ENCODE measurements at regions not wholly inside any gene's neighbourhood (a gene's known extent, or its start where the extent isn't known, plus 50 kb on each side); places are given as distances from the start of the nearest gene placed in this dataset.

- TF ChIP-seq POLR2A (IDR thresholded peaks at IDR 0.05) (no peak), EP300 (IDR thresholded peaks at IDR 0.05) (no peak), CTCF (IDR thresholded peaks at IDR 0.05) (no peak)
- WGBS, 3 donors: 82 to 84% (median 84%) methylated on average over 3 of the region's 3 CpGs
- Histone ChIP-seq H3K27ac (no peak overlapping the region), H3K36me3 (no peaks in the 10 kb centered on the region), H3K27me3 (no peaks in the 10 kb centered on the region), H3K4me1 (ENCODE audit: insufficient read depth) (no peaks in the 10 kb centered on the region), H3K4me3 (no peak overlapping the region), H3K9me3 (no peaks in the 10 kb centered on the region)
- intact Hi-C loops (cut with DNase I): no loop called here
- no peak for DNase-seq
Measured at GRCh38 chr3:168968609-168969008, 694.9 kb downstream of the MECOM start.

- WGBS, 3 donors: 87 to 94% (median 94%) methylated on average over 9 of the region's 9 CpGs
- H3K4me1 ChIP-seq (ENCODE audit: insufficient read depth): no peaks in the 10 kb centered on the region
- H3K27me3 ChIP-seq: no peaks in the 10 kb centered on the region
- intact Hi-C loops (cut with DNase I): no loop called here
- no peaks in the 10 kb centered on the region for H3K9me3 ChIP-seq
- TF ChIP-seq EP300 (IDR thresholded peaks at IDR 0.05) (no peak), POLR2A (IDR thresholded peaks at IDR 0.05) (no peak), CTCF (IDR thresholded peaks at IDR 0.05) (no peak)
- no peak overlapping the region for H3K4me3 ChIP-seq
- no peaks in the 10 kb centered on the region for H3K36me3 ChIP-seq
- no peak for DNase-seq
- no peak overlapping the region for H3K27ac ChIP-seq
Measured at GRCh38 chr3:168964736-168965135, 698.8 kb downstream of the MECOM start.

- TF ChIP-seq CTCF (IDR thresholded peaks at IDR 0.05) (no peak), POLR2A (IDR thresholded peaks at IDR 0.05) (no peak), EP300 (IDR thresholded peaks at IDR 0.05) (no peak)
- Histone ChIP-seq H3K27me3 (no peaks in the 10 kb centered on the region), H3K9me3 (no peaks in the 10 kb centered on the region), H3K4me1 (ENCODE audit: insufficient read depth) (no peaks in the 10 kb centered on the region), H3K27ac (no peak overlapping the region), H3K36me3 (no peaks in the 10 kb centered on the region), H3K4me3 (no peak overlapping the region)
- intact Hi-C loops (cut with DNase I): no loop called here
- 60 to 75% (median 61%) methylated on average over 2 of the region's 2 CpGs for WGBS, 3 donors
- no peak for DNase-seq
Measured at GRCh38 chr3:168961271-168961670, 702.2 kb downstream of the MECOM start.

- no peak for DNase-seq
- no peak overlapping the region for H3K4me3 ChIP-seq
- no peaks in the 10 kb centered on the region for H3K9me3 ChIP-seq
- no peaks in the 10 kb centered on the region for H3K36me3 ChIP-seq
- H3K27ac ChIP-seq: no peak overlapping the region
- intact Hi-C loops (cut with DNase I): no loop called here
- no peaks in the 10 kb centered on the region for H3K27me3 ChIP-seq
- no peaks in the 10 kb centered on the region for H3K4me1 ChIP-seq (ENCODE audit: insufficient read depth)
- no peak for TF ChIP-seq POLR2A (IDR thresholded peaks at IDR 0.05)
- no peak for TF ChIP-seq EP300 (IDR thresholded peaks at IDR 0.05)
- TF ChIP-seq CTCF (IDR thresholded peaks at IDR 0.05): no peak
- WGBS, 3 donors: 88 to 91% (median 91%) methylated on average over 3 of the region's 3 CpGs
Measured at GRCh38 chr3:168959731-168960130, 703.8 kb downstream of the MECOM start.

- H3K27ac ChIP-seq: no peak overlapping the region
- no peak for DNase-seq
- H3K4me1 ChIP-seq (ENCODE audit: insufficient read depth): no peaks in the 10 kb centered on the region
- 76 to 90% (median 82%) methylated on average over 3 of the region's 3 CpGs for WGBS, 3 donors
- no peaks in the 10 kb centered on the region for H3K36me3 ChIP-seq
- TF ChIP-seq EP300 (IDR thresholded peaks at IDR 0.05): no peak
- no peak for TF ChIP-seq POLR2A (IDR thresholded peaks at IDR 0.05)
- no peak for TF ChIP-seq CTCF (IDR thresholded peaks at IDR 0.05)
- H3K27me3 ChIP-seq: no peaks in the 10 kb centered on the region
- H3K4me3 ChIP-seq: no peak overlapping the region
- intact Hi-C loops (cut with DNase I): no loop called here
- no peaks in the 10 kb centered on the region for H3K9me3 ChIP-seq
Measured at GRCh38 chr3:168958466-168958865, 705.0 kb downstream of the MECOM start.

Measured in ovary (tissue), 7 donors.